LNCAP (cell line): ENCODE measurements at regions not wholly inside any gene's neighbourhood (a gene's known extent, or its start where the extent isn't known, plus 50 kb on each side); places are given as distances from the start of the nearest gene placed in this dataset.

ENCODE experiments used
- TF ChIP-seq, protein P1 (sequence below): fragments of 450-650 bp; IDR thresholded peaks from 2 replicates; pipeline ENCODE4 v1.5.1; 2017; ENCODE audit warnings: mild to moderate bottlenecking

DNA sequence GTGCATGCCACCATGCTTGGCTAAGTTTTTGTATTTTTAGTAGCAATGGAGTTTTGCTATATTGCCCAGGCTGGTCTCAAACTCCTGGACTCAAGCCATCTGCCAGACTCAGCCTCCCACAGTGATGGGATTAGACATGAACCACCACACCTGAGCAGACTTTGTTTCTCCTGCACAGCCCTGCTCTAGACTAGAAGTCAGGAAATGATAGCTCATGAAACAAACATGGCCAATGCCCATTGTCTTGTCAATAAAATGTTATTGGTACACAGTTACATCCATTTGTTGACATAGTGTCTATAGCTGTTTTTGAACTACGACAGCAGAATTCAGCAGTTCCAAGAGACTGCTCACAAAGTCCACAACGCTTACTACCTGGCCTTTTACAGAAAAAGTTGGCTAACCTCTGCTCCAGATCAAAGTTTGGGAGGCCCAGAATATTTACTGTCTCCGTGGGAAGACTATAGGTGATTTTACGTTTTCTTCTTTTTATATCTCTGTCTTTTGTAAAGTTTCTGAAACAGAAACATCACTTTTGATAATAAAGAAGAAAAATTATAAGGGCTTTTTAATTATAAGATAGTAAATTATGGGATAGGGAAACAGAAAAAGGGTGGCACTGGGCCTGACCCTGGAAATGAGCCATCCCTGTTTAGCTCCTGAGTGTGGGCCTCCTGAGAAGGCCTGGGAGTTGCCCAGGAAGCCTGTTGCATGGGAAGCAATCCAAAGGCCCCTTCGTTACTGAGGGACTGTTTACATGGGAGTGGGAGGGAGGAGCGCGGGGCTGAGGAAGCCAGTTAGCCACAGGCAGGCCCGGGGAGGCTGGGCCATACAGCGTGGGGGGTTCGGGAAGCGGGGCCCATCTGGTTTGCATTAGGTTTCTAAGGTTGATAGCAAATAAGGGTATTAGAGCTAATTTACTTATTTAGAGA lies 201.5 kb downstream of the IRF8 start:
- TF ChIP-seq, protein P1, sequence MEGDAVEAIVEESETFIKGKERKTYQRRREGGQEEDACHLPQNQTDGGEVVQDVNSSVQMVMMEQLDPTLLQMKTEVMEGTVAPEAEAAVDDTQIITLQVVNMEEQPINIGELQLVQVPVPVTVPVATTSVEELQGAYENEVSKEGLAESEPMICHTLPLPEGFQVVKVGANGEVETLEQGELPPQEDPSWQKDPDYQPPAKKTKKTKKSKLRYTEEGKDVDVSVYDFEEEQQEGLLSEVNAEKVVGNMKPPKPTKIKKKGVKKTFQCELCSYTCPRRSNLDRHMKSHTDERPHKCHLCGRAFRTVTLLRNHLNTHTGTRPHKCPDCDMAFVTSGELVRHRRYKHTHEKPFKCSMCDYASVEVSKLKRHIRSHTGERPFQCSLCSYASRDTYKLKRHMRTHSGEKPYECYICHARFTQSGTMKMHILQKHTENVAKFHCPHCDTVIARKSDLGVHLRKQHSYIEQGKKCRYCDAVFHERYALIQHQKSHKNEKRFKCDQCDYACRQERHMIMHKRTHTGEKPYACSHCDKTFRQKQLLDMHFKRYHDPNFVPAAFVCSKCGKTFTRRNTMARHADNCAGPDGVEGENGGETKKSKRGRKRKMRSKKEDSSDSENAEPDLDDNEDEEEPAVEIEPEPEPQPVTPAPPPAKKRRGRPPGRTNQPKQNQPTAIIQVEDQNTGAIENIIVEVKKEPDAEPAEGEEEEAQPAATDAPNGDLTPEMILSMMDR = no peak

DNA sequence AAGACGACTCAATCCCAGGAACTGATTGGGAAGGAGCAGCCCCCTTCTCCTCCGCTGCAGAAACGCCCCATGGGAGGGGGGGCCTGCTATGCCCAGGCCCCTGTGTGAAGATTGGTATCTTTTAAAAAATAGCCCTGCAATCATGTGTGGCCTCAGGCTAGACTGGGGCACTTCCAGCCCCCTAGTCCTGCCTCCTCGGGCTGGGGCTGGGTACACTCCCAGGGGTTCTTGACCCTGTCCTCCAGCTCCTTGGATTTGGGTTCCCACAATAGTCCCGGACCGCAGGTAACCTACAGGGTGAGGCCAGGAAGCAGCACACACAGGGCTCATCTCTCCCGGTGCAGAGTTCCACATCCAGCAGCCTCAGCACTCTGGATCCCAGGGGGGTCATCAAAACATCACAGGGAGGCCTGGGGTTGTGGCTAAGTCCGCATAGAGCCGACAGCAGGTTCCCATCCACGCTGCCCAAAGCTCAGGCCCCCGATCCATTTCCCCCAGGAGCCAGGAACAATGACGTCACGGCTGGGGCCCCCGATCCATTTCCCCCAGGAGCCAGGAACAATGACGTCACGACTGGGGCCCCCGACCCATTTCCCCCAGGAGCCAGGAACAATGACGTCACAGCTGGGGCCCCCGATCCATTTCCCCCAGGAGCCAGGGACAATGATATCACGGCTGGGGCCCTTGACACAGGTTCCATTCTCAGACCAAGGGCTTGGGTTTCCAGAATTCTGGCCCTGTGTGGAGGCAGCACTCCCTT lies 202.4 kb downstream of the IRF8 start:
- TF ChIP-seq, protein P1 = no peak

DNA sequence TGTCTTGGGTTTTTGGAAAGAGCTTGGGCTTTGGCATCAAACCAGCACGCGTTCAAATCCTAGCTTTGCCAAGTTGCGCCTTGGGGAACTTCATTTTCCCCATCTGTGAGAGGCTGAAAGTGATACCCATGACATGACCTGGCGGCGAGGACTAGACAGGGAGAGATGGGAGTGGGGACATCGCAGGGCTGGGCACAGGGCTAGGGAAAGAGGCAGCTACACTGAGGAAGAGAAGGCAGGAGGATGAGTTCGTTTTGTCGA lies 202.9 kb downstream of the IRF8 start:
- TF ChIP-seq, protein P1 = no peak

DNA sequence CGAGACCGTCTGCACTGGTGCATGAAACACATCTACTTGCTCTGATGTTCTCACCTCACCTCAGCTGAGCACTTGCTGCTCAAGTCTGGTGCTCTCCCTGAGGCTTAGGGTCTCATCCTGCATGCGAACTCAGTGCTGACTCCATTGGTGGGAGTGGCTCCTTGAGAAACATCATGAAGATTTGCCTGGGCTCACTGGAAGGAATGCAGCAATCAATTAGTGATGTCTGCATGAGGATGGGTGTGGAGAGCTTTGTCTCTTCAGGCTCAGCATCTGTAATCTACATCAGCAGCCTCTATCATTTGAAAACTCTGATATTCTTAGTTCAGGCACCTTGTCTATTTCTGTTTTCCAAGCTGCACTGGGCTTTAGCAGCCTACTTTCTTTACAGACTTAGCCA lies 204.4 kb downstream of the IRF8 start:
- TF ChIP-seq, protein P1 = no peak

DNA sequence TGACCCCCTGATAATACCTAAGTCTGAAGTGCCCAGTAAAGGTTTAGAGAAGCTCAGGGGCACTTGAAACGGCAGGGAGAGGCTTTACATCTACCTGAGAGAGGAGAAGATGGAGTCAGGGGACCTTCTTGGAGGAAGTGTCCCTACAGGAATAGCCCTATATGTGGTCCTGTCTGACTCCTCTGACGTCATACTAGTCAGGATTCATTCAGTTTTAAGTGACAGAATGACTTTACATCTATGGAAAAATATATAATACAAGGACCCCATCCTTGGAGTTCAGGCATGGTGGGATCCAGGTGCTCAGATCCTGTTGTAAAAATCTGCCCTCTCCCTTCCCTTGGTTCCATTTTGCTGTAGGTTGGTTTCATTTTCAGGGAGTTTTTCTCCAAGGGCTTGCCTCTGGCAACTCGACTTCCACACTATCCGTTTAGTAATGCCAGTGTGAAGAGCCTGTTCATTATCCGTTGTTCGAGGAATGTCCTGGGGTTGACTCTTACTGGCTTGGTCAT lies 205.6 kb downstream of the IRF8 start:
- TF ChIP-seq, protein P1 = no peak

DNA sequence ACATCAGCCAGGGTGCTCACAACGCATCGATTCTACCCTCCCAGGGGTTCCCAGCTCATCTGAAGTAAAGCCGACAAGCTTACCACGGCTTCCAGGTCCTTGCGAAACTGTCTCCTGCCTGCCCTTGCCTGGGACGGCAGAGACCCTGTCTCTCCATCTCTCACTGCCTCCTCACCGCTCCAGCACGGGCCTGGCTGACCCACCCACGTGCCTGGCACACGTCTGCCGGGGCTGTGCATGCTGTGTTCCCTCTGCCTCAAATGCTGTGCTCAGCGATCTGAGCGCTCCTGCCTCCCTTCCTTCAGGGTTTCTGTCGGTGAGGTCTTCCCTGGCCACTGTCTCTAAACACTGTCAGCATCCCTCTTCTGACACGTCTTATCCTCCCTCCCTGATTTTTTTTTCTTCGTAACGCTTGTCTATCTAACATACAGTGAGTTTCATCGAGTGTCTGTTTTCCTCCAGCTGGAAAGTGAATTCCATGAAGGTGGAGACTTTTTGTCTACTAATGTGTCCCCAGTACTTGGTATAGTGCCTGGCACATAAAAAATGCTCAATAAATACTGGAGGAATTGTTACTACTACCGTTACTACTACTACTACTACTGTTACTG lies 208.4 kb downstream of the IRF8 start:
- TF ChIP-seq, protein P1 = no peak

DNA sequence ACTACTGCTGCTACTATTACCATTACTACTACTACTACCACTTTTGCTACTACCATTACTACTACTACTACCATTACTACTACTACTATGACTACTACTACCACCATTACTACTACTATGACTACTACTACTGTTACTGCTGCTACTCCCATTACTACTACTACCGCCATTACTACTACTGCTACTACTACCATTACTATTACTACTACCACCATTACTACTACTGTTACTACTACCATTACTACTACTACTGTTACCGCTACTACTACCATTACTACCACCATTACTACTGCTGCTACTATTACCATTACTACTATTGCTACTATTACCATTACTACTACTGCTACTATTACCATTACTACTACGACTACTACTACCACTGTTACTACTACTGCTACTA lies 209.1 kb downstream of the IRF8 start:
- TF ChIP-seq, protein P1 = no peak
